ENCODE measurements at regions not wholly inside any gene's neighbourhood (a gene's known extent, or its start where the extent isn't known, plus 50 kb on each side); places are given as distances from the start of the nearest gene placed in this dataset.

DNA sequence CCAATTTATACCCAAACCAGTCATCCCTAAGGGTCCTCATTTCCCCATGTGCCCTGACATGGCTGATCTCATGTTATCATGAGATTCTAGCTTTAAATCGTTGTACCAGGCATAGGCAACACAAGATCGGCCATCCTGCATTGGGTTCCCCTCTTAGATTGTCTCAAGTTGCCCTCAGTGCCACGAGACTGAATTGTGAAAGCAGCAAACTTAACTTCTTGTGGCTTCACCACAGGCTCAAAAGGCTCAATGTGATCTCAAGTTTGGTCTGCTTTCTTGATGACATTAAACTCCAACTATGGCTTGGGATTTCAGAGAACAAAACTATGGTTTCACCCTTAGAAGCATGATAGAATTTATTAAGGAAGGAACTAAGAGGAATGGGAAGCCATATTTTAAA is 168.5 kb upstream of the SYT6 start:
- TF ChIP-seq, protein P1, sequence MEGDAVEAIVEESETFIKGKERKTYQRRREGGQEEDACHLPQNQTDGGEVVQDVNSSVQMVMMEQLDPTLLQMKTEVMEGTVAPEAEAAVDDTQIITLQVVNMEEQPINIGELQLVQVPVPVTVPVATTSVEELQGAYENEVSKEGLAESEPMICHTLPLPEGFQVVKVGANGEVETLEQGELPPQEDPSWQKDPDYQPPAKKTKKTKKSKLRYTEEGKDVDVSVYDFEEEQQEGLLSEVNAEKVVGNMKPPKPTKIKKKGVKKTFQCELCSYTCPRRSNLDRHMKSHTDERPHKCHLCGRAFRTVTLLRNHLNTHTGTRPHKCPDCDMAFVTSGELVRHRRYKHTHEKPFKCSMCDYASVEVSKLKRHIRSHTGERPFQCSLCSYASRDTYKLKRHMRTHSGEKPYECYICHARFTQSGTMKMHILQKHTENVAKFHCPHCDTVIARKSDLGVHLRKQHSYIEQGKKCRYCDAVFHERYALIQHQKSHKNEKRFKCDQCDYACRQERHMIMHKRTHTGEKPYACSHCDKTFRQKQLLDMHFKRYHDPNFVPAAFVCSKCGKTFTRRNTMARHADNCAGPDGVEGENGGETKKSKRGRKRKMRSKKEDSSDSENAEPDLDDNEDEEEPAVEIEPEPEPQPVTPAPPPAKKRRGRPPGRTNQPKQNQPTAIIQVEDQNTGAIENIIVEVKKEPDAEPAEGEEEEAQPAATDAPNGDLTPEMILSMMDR (IDR thresholded peaks at IDR 0.05): no peak
- TF ChIP-seq POLR2A (IDR thresholded peaks at IDR 0.05) (no peak), POLR2AphosphoS5 (IDR thresholded peaks at IDR 0.05) (no peak)

Measured in prostate gland (tissue), 2 donors.